K562 (cell line): ENCODE measurements at regions not wholly inside any gene's neighbourhood (a gene's known extent, or its start where the extent isn't known, plus 50 kb on each side); places are given as distances from the start of the nearest gene placed in this dataset.

Experiments
- ATAC-seq: fragments of 200-7000 bp; cut with Tn5 transposase; 3 replicates; pipeline ENCODE4 v1.9.1; 2020; ENCODE audit warnings: moderate library complexity
- BruUV-seq: library from RNA; stranded (reverse); fragments of 400-500 nt; replicated peaks from 2 replicates; lab custom pipeline; 2021; lab: Mats Ljungman, UMichigan
- CTCF ChIA-PET: fragments of 300-600 bp; formaldehyde crosslinking; extraction: SDS; loops from one replicate; lab custom pipeline; 2021; ENCODE audit warnings: low intra/inter-chr PET ratio; lab: Yijun Ruan, JAX
- POLR2A ChIA-PET: fragments of 300-600, 350-650 bp; sonication (Branson Sonifier 250); formaldehyde crosslinking; extraction: SDS; loops from one replicate; lab custom pipeline; 2021; ENCODE audit warnings: antibody characterized with exemption, inconsistent platforms; lab: Yijun Ruan, JAX
- DNase-seq, 4 experiments: peaks; one replicate each; pipeline versions ENCODE4 v3.0.0 to v3.0.0-alpha.2; 2011 to 2018; ENCODE audit warnings: low spot score in 3 of 4, mixed read lengths in 3 of 4; ENCODE audit errors: extremely low read depth in 1 of 4
- FAIRE-seq: peaks from 2 replicates; lab custom pipeline; 2011; peaks lifted over from hg19 to GRCh38; lab: Jason Lieb, UNC
- H2AFZ ChIP-seq: 2 replicates; pipeline ENCODE4 v1.6.0; 2011; ENCODE audit warnings: low read depth, low read length, control low read depth, inconsistent platforms
- H3K27ac ChIP-seq: fragments of 200-600 bp; 3 replicates; pipeline ENCODE4 v1.8.0; 2011; ENCODE audit warnings: low read depth, mild to moderate bottlenecking, control low read depth, inconsistent platforms, low read length, moderate library complexity, mixed read lengths; ENCODE audit errors: extremely low read depth
- H3K27me3 ChIP-seq, 2 experiments: fragments of 300-600 bp in 1 of 2; 2 replicates in 1 of 2; 3 replicates in 1 of 2; pipeline versions ENCODE4 v1.6.0 to v1.8.0; 2011; ENCODE audit warnings: inconsistent platforms in 2 of 2, low read length in 2 of 2, mild to moderate bottlenecking in 1 of 2, mixed read lengths in 1 of 2, moderate library complexity in 1 of 2; ENCODE audit not compliant: control insufficient read depth in 2 of 2, insufficient read depth in 2 of 2
- H3K36me3 ChIP-seq: fragments of 300-600 bp; 3 replicates; pipeline ENCODE4 v1.8.0; 2011; ENCODE audit warnings: mild to moderate bottlenecking, low read length, inconsistent platforms; ENCODE audit not compliant: control insufficient read depth, insufficient read depth
- H3K4me1 ChIP-seq, 2 experiments: fragments of 200-600 bp in 1 of 2; replicated peaks in 1 of 2; 2 replicates in 1 of 2; 3 replicates in 1 of 2; pipeline versions ENCODE4 v1.5.1 to v1.8.0; 2011; ENCODE audit warnings: inconsistent platforms in 2 of 2, low read length in 2 of 2, mild to moderate bottlenecking in 1 of 2, mixed read lengths in 1 of 2, moderate library complexity in 1 of 2; ENCODE audit not compliant: control insufficient read depth in 2 of 2, insufficient read depth in 2 of 2
- H3K4me2 ChIP-seq: 2 replicates; pipeline ENCODE4 v1.6.1; 2011; ENCODE audit warnings: low read length, control low read depth, inconsistent platforms, mixed read lengths; ENCODE audit not compliant: insufficient read depth
- H3K4me3 ChIP-seq: fragments of 200-600 bp; sonication (generic), shearing (Covaris generic); 2 replicates; pipeline ENCODE4 v1.5.1; 2016; ENCODE audit warnings: control low read depth, inconsistent platforms
- H3K79me2 ChIP-seq: fragments of 200-600 bp; 3 replicates; pipeline ENCODE4 v1.8.0; 2011; ENCODE audit warnings: low read length, inconsistent platforms; ENCODE audit not compliant: control insufficient read depth, insufficient read depth
- H3K9ac ChIP-seq, 2 experiments: 2 replicates each; pipeline versions ENCODE4 v1.6.0 to v1.6.1; 2011; ENCODE audit warnings: low read depth in 2 of 2, low read length in 2 of 2, control low read depth in 1 of 2, inconsistent platforms in 1 of 2, mild to moderate bottlenecking in 1 of 2, mixed read lengths in 1 of 2; ENCODE audit not compliant: insufficient read depth in 1 of 2
- H3K9me1 ChIP-seq: one replicate; pipeline ENCODE4 v1.6.0; 2011; ENCODE audit warnings: inconsistent platforms, mild to moderate bottlenecking, low read length, moderate library complexity; ENCODE audit not compliant: control insufficient read depth, insufficient read depth
- H3K9me3 ChIP-seq: replicated peaks from 2 replicates; pipeline ENCODE4 v1.5.1; 2011; ENCODE audit warnings: low read depth, low read length, inconsistent platforms; ENCODE audit not compliant: control insufficient read depth, insufficient read depth
- H4K20me1 ChIP-seq: replicated peaks from 2 replicates; pipeline ENCODE4 v1.6.1; 2011; ENCODE audit warnings: low read length, inconsistent platforms, mixed read lengths; ENCODE audit not compliant: control insufficient read depth, insufficient read depth
- AFF4 ChIP-seq: sonication (generic); formaldehyde crosslinking; IDR thresholded peaks from 2 replicates; pipeline ENCODE4 v1.8.0; 2023; ENCODE audit warnings: mild to moderate bottlenecking, missing genetic modification reagents
- ETV6 ChIP-seq, 3 experiments: fragments of 150-350 bp in 1 of 3; sonication (generic) in 1 of 3; formaldehyde crosslinking in 1 of 3; IDR thresholded peaks; 2 replicates each; pipeline versions ENCODE4 v1.6.1 to v1.8.0; 2014 to 2022; ENCODE audit warnings: borderline replicate concordance in 2 of 3, low read depth in 2 of 3, antibody characterized with exemption in 1 of 3, low read length in 1 of 3, mild to moderate bottlenecking in 1 of 3, missing genetic modification reagents in 1 of 3
- GABPB1 ChIP-seq: sonication (generic); formaldehyde crosslinking; IDR thresholded peaks from 2 replicates; pipeline ENCODE4 v1.8.0; 2022; ENCODE audit warnings: mild to moderate bottlenecking, missing genetic modification reagents
- GTF2E2 ChIP-seq: fragments of 200-800 bp; sonication (Bioruptor generic); IDR thresholded peaks from 2 replicates; pipeline ENCODE4 v1.6.1; 2016; ENCODE audit warnings: missing genetic modification characterization, missing compliant biosample characterization
- NCOA6 ChIP-seq: fragments of 450-650 bp; IDR thresholded peaks from 2 replicates; pipeline ENCODE4 v1.6.1; 2017; ENCODE audit warnings: mild to moderate bottlenecking
- NR3C1 ChIP-seq: sonication (generic); formaldehyde crosslinking; IDR thresholded peaks from 2 replicates; pipeline ENCODE4 v1.8.1; 2022; ENCODE audit warnings: missing genetic modification reagents
- TARDBP ChIP-seq: fragments of 450-650 bp; IDR thresholded peaks from 2 replicates; pipeline ENCODE4 v1.6.1; 2016
- ZBTB9 ChIP-seq: fragments of 450-650 bp; formaldehyde crosslinking; IDR thresholded peaks from 2 replicates; pipeline ENCODE4 v1.4.0; 2020; ENCODE audit warnings: mild to moderate bottlenecking, moderate library complexity
- WGBS: fragments of 100-300 bp; shearing (Covaris generic); methylation state at CpG from one replicate; pipeline ENCODE4 v1.1.6; 2016; ENCODE audit warnings: low coverage, mixed read lengths; ENCODE audit not compliant: insufficient coverage; ENCODE audit errors: missing lambda C conversion rate; 5-methylcytosine and 5-hydroxymethylcytosine counted together
- in situ Hi-C: fragments of 300-500 bp; cut with MboI; formaldehyde crosslinking; loops from 4 replicates; pipeline ENCODE4 v1.15.0; 2018; ENCODE audit warnings: inconsistent platforms, mixed read lengths
- intact Hi-C: fragments of 100-400 bp; cut with micrococcal nuclease; formaldehyde crosslinking; loops from 2 replicates; pipeline ENCODE4 v1.14.2; 2022
- TF ChIP-seq, protein P1 (sequence below): fragments of 450-650 bp; conservative IDR thresholded peaks from 2 replicates; pipeline ENCODE4 v1.6.1; 2016; ENCODE audit warnings: missing genetic modification characterization, low read depth, mild to moderate bottlenecking, control low read depth, missing compliant biosample characterization
- TF ChIP-seq, protein P2 (sequence below): sonication (generic); formaldehyde crosslinking; IDR thresholded peaks from 2 replicates; pipeline ENCODE4 v1.8.0; 2023; ENCODE audit warnings: mild to moderate bottlenecking, missing genetic modification reagents
- TF ChIP-seq, protein P3 (sequence below): fragments of 250-450 bp; sonication (Bioruptor Pico); IDR thresholded peaks from 2 replicates; pipeline ENCODE4 v1.5.0; 2022; ENCODE audit warnings: mild to moderate bottlenecking

DNA sequence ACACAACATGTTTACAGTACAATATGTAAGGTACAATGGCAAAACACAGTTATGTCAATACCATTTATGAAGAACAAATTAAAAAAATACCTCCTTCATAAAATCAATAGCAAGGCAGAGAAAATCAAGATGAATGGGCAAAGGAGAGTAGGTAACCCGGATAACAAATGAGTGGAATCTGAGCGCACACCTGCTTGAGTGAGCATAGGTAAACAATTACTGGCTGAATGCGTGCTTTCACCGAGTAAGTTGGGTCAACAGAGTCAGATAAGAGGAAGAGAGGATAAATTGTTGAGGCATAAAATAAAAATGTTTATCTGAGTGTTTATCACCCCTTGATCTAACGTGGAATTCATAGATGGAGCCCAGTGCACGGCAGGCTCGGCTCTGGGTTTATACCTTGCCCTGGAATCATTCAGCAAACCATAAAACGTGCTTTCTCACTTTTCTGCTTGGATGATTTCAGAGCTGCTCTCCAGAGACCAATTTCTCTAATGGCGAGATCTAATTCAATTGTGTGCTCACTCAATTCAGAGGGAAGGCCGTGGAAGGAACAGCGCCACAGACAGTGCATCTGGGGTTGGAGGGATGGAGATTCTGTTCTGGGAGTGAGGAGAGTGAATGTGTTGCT is 224.8 kb upstream of the MAP3K7 start:
- FAIRE-seq (no peak), ATAC-seq (no peak), DNase-seq (no peak)
- in situ Hi-C loops (no loop called here), intact Hi-C loops (no loop called here)
- H2AFZ ChIP-seq: no peak overlapping the region
- H3K9ac ChIP-seq: no peak overlapping the region
- H3K9me3 ChIP-seq: no peaks in the 10 kb centered on the region
- no peaks in the 10 kb centered on the region for H4K20me1 ChIP-seq
- no peak overlapping the region for H3K4me3 ChIP-seq
- no peaks in the 10 kb centered on the region for H3K9me1 ChIP-seq
- POLR2A ChIA-PET: interaction anchor here (0.6 kb wide), 1 partner anchor 957 kb away, joined by 4 read pairs; no protein-coding TSS in a partner anchor
- 2% methylated on average over 11 of the region's 11 CpGs for WGBS
- H3K27ac ChIP-seq: no peak overlapping the region
- no peaks in the 10 kb centered on the region for H3K79me2 ChIP-seq
- H3K4me2 ChIP-seq: no peak overlapping the region
- CTCF ChIA-PET: no interaction called here
- H3K4me1 ChIP-seq: no peaks in the 10 kb centered on the region
- no peaks in the 10 kb centered on the region for H3K27me3 ChIP-seq
- BruUV-seq: no TSS peak
- H3K36me3 ChIP-seq: no peaks in the 10 kb centered on the region
- TF ChIP-seq, protein P1, sequence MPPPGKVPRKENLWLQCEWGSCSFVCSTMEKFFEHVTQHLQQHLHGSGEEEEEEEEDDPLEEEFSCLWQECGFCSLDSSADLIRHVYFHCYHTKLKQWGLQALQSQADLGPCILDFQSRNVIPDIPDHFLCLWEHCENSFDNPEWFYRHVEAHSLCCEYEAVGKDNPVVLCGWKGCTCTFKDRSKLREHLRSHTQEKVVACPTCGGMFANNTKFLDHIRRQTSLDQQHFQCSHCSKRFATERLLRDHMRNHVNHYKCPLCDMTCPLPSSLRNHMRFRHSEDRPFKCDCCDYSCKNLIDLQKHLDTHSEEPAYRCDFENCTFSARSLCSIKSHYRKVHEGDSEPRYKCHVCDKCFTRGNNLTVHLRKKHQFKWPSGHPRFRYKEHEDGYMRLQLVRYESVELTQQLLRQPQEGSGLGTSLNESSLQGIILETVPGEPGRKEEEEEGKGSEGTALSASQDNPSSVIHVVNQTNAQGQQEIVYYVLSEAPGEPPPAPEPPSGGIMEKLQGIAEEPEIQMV: no peak
- TF ChIP-seq GTF2E2 (tag) (no peak), GABPB1 (no peak), NR3C1 (CRISPR knock-in tag) (no peak), ZBTB9 (no peak), ETV6 (IDR thresholded peaks at IDR 0.05; ENCODE audit: borderline replicate concordance in 1 of 2, low read depth in 2 of 2, low read length in 1 of 2) (no peak), ETV6 (CRISPR knock-in tag; IDR thresholded peaks at IDR 0.05; ENCODE audit: borderline replicate concordance) (no peak), AFF4 (no peak), TARDBP (no peak), NCOA6 (no peak)
- TF ChIP-seq, protein P2, sequence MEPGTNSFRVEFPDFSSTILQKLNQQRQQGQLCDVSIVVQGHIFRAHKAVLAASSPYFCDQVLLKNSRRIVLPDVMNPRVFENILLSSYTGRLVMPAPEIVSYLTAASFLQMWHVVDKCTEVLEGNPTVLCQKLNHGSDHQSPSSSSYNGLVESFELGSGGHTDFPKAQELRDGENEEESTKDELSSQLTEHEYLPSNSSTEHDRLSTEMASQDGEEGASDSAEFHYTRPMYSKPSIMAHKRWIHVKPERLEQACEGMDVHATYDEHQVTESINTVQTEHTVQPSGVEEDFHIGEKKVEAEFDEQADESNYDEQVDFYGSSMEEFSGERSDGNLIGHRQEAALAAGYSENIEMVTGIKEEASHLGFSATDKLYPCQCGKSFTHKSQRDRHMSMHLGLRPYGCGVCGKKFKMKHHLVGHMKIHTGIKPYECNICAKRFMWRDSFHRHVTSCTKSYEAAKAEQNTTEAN (CRISPR knock-in tag): no peak
- TF ChIP-seq, protein P3, sequence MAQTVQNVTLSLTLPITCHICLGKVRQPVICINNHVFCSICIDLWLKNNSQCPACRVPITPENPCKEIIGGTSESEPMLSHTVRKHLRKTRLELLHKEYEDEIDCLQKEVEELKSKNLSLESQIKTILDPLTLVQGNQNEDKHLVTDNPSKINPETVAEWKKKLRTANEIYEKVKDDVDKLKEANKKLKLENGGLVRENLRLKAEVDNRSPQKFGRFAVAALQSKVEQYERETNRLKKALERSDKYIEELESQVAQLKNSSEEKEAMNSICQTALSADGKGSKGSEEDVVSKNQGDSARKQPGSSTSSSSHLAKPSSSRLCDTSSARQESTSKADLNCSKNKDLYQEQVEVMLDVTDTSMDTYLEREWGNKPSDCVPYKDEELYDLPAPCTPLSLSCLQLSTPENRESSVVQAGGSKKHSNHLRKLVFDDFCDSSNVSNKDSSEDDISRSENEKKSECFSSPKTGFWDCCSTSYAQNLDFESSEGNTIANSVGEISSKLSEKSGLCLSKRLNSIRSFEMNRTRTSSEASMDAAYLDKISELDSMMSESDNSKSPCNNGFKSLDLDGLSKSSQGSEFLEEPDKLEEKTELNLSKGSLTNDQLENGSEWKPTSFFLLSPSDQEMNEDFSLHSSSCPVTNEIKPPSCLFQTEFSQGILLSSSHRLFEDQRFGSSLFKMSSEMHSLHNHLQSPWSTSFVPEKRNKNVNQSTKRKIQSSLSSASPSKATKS (CRISPR knock-in tag): no peak
